ENCODE measurements at regions not wholly inside any gene's neighbourhood (a gene's known extent, or its start where the extent isn't known, plus 50 kb on each side); places are given as distances from the start of the nearest gene placed in this dataset.
"Not testable (repeated sequence)": the region's sequence is repeated elsewhere in the genome, so short reads cannot be mapped to it uniquely, and the experiment has no call there.

DNA sequence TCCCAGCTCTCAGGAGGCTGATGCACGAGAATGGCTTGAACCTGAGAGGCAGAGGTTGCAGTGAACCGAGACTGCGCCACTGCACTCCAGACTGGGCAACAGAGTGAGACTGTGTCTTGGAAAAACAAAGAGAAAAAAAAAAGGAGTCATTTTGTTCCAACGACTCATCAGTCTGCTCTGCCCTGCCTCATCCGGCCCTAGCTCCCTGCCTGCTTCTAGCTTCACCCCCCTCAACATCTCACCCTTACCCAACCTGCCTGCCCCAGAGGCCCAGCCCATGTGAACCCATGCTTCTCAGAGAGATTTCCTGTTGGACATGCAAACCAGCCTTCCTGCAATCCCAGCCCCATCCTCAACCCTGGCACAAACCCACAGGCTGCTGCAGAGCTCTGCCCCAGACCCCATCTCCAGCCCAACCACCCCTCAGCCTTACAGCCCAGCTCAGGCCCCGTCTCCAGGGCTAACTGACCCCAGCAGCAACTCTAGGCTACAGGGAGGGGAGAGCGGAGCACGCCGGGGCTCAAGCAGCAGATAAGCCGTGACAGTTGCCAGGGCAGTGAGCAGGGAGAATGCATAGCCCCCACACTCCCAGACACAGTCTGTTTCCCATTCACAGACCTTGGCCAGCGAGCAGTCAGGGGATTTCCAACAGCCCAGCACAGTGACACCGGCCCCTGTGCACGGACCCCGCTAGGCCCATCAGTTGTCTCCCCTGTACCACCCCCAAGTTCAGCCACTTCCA, 86.0 kb upstream of the KCTD7 start:
- peak; percentile 90 for DNase-seq

DNA sequence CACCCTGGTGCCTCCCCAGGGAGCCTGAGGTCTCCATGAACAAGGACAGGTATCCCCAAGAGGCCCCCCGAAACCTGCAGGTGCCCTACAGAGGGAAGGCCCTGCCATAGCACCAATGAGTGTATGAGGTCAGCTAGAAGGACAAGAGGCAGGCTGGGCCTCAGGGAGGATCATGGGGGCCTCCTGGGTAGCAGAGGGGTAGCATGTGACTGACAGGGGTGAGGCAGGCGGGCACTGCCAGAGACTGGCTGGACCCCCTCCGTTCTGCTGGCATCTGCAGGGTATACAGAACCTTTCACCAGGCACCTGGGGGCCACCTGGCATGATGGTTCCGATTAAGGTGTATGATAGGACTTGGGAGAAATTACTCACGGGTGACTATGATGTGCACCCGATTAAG, 79.2 kb upstream of the KCTD7 start:
- no peak for DNase-seq

DNA sequence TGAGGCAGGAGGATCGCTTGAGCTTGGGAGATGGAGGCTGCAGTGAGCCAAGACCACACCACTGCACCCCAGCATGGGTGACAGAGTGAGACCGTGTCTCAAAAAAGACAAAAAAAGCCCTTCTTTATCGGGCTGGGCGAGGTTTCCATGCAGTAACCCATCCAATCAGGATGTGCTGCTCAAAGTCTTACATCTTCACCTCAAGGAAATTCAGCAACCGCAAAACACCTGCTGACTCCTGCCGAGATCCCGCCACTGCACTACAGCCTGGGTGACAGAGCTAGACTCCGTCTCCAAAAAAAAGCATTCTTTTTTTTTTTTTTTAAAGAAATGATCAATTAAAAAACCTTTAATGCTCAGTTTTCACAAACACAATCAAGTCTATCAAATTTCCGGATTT, 75.7 kb upstream of the KCTD7 start:
- no peak for DNase-seq

GRCh38 chr7:66553675-66554074, 75.0 kb upstream of the KCTD7 start:
- DNase-seq = not testable (repeated sequence)

- DNase-seq = not testable (repeated sequence)
Observed at GRCh38 chr7:66554291-66554690, 74.4 kb upstream of the KCTD7 start.

GRCh38 chr7:66554842-66555430, 73.7 kb upstream of the KCTD7 start:
- not testable (repeated sequence) for DNase-seq

DNA sequence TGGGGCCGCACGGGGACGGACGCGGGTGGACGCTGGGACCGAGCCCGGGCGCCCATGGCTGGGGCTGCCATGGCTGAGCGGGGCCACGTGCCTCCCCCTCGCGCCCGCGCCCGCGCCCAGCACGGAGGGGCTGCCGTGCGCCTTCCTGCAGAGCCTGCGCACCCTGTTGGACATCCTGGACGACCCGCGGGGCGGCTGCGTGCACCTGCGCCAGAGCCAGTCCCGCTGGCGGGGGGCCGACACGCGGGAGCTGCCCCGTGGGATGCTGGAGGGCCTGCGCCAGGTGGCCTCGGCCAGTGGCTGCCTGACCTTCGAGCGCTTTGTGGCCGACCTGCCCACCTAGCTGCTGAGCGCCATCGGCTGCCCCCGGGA, 72.5 kb upstream of the KCTD7 start:
- DNase-seq = no peak

GRCh38 chr7:66556549-66557213, 72.0 kb upstream of the KCTD7 start:
- DNase-seq = no peak

- no peak for DNase-seq
Observed at GRCh38 chr7:66557214-66558200, 71.2 kb upstream of the KCTD7 start.

GRCh38 chr7:66558201-66558641, 70.5 kb upstream of the KCTD7 start:
- no peak for DNase-seq

DNA sequence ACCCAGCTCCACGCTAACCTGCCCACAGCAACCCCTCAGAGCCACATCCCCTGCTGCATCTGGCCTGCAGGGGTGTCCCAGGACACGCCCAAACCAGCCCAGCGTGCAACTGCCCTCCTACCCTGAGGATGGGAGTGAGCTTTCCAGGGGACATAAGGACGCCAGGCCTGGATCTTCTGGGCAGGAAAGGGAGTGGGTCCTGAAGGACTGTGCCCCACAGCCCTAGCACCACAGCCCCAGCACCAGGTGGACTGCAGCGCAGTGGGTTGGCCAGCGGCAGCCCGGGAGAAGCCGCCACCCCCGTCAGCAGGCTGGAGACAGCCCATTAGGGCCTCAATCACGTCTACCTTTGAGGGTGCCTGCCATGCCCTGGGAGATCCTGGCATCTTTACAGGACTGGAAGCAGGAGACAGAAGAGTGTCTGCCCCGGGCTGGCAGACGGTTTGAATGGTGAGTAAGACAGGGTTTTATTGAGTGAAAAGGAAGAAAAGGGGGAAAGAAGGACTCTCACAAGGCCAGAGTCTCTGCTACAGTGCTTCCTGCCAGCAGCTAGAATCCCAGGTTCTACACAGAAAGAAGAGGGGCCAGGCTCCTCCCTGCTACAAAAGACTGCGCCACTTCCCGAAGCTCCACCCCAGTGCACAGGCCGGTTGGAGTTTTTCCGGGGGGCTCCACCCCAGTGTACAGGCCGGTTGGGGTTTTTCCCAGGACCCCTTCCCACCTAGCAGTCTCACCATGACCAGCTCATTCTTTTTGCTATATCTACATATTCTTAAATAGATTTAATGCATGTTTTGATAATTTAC, 69.8 kb upstream of the KCTD7 start:
- no peak for DNase-seq

- no peak for DNase-seq
Observed at GRCh38 chr7:66564045-66564444, 64.6 kb upstream of the KCTD7 start.

- DNase-seq = not testable (repeated sequence)
Observed at GRCh38 chr7:66570179-66570578, 58.5 kb upstream of the KCTD7 start.

DNA sequence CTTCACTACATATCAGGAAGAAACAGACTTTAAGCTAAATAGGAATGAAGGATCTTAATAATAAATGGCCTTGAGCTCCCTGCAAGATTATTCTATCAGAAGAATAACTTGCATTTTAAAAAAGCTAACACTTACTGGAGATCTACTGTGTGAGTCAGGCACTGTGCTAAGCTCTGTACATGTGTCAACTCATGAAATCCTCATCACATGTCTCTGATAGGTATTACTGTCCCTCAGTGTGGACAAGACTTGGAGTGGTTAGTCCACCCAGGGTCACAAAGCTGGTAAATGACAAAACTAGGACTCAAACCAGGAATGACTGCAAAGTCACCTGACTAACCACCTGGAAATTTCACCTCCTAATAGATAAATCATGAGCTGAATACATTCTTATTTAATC, 57.1 kb upstream of the KCTD7 start:
- DNase-seq = no peak

DNA sequence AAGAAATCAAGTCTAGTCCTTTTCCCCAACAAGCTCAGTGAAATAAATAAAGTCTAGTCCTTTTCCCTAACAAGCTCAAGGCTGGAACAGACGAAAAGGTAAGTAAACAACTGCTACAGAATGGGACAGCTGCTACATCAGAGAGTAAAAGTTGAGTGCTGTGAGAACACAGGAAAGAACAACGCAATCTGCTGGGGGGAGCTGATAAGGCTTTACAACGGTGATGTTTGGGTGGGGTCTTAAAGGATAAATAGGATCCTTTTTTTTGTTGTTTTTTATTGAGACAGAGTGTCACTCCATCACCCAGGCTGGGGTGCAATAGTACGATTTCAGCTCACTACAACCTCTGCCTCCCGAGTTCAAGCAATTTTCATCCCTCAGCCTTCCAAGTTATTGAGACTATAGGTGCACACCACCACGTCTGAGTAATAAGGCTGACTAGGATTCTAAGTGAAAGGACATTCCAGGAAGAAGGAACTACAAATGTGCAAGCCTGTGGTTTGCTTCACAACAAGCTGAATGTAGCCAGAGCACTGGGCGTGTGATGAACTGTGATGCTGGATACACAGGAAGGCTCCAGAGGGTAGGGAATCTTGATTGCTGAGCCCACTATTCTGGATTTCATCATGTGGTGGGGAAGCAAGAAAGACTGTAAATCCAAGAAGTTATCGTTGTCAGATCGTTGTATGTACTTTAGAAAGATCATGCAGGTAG, 54.7 kb upstream of the KCTD7 start:
- DNase-seq = not testable (repeated sequence)

- not testable (repeated sequence) for DNase-seq
Observed at GRCh38 chr7:66574768-66575167, 53.9 kb upstream of the KCTD7 start.

DNA sequence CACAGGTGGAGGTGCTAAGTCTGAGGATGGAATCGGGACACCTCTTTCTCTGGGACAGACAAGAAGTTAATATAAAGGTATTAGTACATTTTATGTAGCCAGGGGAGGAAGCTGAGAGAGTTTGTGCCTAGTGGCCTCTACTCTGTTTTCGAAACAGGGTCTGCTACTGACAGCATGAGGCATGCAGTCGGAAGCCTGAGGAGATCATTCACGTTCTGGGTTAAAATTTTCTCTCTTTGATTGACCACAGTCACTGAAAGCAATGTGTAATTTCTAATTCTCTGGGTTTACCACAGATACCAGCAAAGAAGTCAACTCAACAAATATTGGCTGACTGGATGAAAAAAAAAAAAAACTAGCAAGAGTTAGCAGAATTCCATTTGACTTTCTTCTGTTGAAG, 53.3 kb upstream of the KCTD7 start:
- no peak for DNase-seq

DNA sequence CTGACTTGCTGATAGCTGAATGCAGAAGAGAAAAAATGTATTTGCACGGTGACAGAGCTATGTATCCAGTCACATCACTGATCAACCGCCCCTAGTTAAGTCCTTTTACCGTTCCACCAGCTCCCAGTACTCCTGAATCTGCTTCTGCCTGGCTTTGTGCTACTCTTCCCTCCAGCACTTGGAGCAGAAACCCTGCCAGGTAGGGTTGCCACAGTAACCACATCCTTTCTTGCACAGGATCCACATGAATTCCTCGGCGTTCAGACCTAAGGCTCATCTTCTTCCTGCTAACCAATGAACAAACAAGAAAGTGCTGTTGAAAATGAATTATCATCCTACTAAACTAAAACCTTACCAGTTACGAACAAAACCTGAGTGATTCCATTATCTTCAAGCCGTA, 52.0 kb upstream of the KCTD7 start:
- DNase-seq = no peak
